Activated gamma-delta T cell (primary cell): ENCODE measurements at regions not wholly inside any gene's neighbourhood (a gene's known extent, or its start where the extent isn't known, plus 50 kb on each side); places are given as distances from the start of the nearest gene placed in this dataset.
A peak's percentile ranks its signal among the peaks of the same experiment; 100 is the strongest.
"Not testable (repeated sequence)": the region's sequence is repeated elsewhere in the genome, so short reads cannot be mapped to it uniquely, and the experiment has no call there.

ENCODE experiments used
- DNase-seq: peaks from one replicate; lab custom pipeline; 2025; lab: John Stamatoyannopoulos, UW

GRCh38 chr11:3583476-3583875 is 58.3 kb downstream of the ART5 start:
- DNase-seq = not testable (repeated sequence)

- DNase-seq = not testable (repeated sequence)
These were observed 60.4 kb downstream of the ART5 start for GRCh38 chr11:3581389-3581725.

DNA sequence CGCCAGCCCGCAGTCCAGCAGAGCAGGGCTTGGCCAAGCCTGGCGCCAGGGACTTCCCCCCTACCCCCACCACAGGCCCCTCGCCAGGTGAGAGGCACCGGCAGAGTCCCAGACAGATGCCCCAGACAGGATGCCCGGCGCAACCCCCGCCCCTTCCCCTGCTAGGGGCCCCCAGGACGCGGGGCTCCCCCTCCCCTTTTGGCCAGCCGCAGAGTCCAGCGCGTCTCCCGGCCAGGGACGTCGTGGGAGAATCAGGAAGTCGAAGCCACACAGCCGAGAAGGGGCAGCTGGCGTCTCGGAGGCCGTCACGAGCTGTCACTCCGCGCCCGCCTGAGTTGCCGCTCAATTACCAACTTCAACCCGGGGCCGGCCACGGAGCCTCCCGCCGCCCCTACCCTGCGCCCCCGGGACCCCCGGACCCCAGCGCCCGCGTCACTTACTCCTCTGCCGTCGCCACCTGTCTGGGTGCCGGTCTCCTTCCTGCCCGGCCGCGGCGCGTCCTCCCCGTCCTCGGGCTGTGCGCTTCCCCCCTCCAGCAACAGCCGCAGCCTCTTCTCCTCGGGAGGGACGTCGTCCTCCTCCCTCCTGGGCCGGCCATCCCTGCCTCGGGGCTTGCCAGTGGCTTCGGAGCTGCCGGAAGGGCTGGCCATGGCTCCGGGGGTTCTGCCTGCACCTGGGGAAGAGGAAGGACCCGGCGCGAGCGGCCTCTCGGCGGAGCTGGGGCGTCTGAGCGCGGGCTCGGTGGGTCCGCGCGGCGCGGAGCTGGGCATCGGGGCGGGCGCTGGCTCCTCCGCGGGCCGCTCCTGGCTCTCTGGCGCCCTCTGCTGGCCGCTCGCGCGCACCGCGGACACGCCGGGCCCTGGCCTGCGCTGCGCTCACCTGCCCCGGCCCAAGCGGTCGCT is 61.1 kb downstream of the ART5 start:
- peak; percentile 32 for DNase-seq

DNA sequence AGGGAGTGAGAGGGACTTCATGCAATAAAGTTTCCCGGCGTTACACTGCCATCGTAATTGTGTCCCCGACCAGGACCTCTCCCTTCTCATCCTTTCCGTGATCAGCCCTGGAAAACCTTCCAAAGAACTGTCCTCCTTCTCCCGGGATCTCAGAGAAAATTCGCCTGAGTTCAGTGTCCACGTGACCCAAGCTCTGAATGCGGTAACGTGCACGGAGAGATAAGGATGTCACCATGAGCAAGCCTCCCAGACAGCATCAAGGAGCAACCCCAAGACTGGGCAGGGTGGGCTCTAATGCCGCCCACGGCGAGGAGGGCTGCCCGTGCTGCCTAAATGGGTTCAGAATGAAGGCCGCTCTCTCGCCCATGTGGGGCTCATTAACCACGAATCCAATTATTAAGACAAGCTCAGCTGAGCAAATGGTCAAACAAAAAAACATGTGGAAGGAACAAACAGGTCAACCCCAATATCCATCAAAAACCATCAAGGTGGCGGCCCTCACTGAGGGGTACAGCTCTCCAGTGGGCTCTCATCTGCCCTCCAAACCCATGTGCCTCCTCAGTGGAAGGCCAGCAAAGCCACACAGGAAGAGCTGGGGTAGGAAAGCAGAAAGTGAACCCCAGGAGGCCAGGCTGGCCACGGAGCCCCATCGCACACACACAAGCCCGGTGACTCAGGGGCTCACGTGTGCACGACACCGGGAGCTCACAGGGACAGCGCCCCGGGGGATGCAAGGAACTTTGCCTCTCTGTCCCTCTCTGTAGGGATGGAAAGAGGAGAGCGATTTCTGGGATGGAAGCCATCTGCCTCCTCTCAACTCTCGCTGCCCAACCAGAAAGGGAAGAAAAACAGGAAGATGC is 62.0 kb downstream of the ART5 start:
- DNase-seq = not testable (repeated sequence)

DNA sequence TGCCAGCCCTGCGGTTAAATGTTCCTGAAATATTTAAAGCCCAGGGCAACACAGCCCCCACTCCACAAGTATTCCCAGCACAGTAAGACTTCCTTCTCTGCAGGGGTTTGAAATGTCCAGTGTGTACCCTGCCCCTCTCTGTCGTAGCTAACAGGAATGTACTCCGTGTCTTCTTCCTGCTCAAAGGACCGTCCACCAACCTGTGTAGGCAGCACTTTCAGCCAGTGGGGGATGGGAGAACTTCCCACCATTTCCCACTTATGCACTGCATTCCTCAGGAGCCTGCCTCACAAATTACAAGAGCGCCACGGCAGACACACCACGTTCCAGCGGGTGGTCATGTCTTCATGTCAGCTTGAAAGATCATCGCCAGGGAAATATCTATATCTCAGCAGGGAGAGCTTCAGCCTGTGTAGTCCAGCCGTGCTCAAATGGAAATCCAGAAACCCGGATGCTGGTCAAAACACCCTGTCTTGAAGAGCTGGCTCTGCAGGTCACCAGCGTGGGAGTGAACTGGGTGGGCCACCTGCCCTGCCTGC is 65.7 kb downstream of the ART5 start:
- not testable (repeated sequence) for DNase-seq

DNA sequence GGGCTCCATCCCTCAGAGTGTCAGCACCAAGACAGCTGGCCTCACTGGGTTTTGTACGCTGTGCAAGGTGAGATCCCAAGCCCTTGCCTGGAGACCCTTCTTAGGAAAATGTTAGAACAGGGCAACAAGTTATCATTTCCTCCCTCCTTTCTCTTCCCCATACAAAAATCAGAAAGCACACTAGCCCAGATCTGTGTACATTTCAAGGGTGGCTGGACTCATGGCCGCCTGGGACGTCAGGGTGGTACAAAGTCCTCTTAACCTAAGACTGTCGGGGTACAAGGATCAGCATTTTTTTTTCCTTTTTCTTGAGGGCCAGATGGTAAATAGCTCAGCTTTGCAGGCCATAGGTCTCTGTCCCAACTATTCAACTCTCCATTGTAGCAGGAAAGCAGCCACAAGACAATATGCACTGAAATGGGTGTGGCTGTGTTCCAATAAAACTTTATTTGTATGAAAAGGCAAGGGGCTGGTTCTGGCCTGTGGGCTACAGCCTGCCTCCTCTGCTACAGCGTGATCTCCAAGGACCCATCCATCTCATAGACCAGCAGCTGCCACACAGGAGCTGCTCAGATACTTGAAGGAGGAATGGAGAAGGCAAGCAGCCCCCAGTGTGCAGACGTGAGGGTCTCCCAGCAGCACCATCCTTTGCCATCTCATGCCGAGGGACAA is 68.7 kb downstream of the ART5 start:
- not testable (repeated sequence) for DNase-seq

GRCh38 chr11:3571752-3572151 is 70.0 kb downstream of the ART5 start:
- not testable (repeated sequence) for DNase-seq

- DNase-seq = not testable (repeated sequence)
These were observed 76.0 kb downstream of the ART5 start for GRCh38 chr11:3565838-3566237.

GRCh38 chr11:3564383-3564782 is 77.4 kb downstream of the ART5 start:
- DNase-seq = not testable (repeated sequence)

- not testable (repeated sequence) for DNase-seq
These were observed 87.2 kb downstream of the ART5 start for GRCh38 chr11:3554621-3555020.

GRCh38 chr11:3544990-3545389 is 96.8 kb downstream of the ART5 start:
- DNase-seq = not testable (repeated sequence)

GRCh38 chr11:3538220-3538619 is 103.6 kb downstream of the ART5 start:
- DNase-seq = not testable (repeated sequence)

GRCh38 chr11:3537254-3537653 is 104.5 kb downstream of the ART5 start:
- DNase-seq = not testable (repeated sequence)

GRCh38 chr11:3532958-3533357 is 108.8 kb downstream of the ART5 start:
- not testable (repeated sequence) for DNase-seq

DNA sequence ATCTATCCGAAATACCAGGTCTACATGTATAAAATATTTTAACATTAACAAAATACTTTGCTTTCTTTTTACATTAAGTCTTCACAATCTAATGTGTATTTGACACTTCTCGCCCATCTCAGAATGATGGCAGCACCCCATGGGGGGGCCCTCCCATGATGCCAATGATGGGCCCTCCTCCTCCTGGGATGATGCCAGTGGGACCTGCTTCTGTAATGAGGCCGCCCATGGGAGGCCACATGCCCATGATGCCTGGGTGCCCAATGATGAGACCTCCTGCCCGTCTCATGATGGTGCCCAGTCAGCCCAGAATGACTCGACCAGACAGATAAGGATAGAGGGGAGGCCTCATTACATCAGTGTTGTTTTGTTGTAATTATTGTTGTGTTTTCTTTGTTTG is 110.5 kb downstream of the ART5 start:
- DNase-seq = not testable (repeated sequence)

GRCh38 chr11:3523567-3523966 is 118.2 kb downstream of the ART5 start:
- not testable (repeated sequence) for DNase-seq

- DNase-seq = not testable (repeated sequence)
These were observed 120.9 kb downstream of the ART5 start for GRCh38 chr11:3520905-3521304.

DNA sequence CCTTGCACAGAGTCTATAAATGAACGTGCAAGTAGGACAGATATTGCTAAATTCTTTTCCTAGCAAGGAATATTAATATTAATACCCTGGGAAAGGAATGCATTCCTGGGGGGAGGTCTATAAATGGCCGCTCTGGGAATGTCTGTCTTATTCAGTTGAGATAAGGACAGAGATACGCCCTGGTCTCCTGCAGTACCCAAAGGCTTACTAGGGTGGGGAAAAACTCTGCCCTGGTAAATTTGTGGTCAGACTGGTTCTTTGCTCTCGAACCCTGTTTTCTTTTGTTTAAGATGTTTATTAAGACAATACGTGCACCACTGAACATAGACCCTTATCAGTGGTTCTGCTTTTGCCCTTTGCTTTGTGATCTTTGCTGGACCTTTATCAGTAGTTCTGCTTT is 122.0 kb downstream of the ART5 start:
- DNase-seq = not testable (repeated sequence)

- not testable (repeated sequence) for DNase-seq
These were observed 124.7 kb downstream of the ART5 start for GRCh38 chr11:3516934-3517567.

- not testable (repeated sequence) for DNase-seq
These were observed 125.4 kb downstream of the ART5 start for GRCh38 chr11:3516345-3516933.
